ENCODE measurements at regions not wholly inside any gene's neighbourhood (a gene's known extent, or its start where the extent isn't known, plus 50 kb on each side); places are given as distances from the start of the nearest gene placed in this dataset.

- DNase-seq = no peak
Measured at GRCh38 chr15:94607176-94607654, 375.9 kb downstream of the MCTP2 start.

DNA sequence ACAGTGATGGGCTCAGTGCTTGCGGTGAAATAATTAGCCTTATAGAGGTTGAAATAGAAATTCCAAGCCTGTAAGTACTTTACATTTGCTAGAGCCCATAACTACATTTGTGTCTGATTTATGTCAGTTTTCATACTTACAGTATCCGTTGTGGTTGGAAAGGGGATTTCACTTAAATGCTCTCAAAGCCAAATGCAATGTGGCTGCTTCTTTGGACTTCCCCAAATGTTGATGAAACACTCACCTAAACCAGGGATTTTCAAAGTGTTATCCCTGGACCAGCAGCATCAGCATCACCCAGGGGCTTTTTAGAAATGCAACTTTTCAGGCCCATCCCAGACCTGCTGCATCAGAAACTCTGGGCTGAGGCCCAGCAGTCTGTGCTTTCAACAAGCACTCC lies 378.7 kb downstream of the MCTP2 start:
- no peak for DNase-seq

DNA sequence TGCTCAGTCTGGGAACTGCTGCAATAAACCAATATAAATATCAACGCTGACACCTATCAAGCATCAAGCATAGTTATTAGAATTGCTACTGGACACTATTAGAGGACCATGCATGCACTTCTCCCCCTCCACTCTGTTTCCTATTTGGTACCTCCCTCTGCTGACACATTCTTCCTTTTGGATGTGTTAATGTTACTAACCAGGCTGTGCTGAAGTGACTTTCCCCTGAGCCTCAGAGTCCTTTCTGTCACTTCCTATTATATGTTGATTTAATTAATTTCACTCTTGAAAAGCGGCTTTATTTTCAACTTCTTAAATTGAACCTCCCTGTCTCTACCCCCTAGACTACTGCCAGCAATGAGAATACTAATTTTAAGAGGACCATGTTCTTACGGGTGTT lies 379.1 kb downstream of the MCTP2 start:
- no peak for DNase-seq

GRCh38 chr15:94611656-94612055 lies 380.3 kb downstream of the MCTP2 start:
- no peak for DNase-seq

GRCh38 chr15:94615688-94616087 lies 384.3 kb downstream of the MCTP2 start:
- DNase-seq = no peak

GRCh38 chr15:94620632-94621031 lies 389.3 kb downstream of the MCTP2 start:
- no peak for DNase-seq

DNA sequence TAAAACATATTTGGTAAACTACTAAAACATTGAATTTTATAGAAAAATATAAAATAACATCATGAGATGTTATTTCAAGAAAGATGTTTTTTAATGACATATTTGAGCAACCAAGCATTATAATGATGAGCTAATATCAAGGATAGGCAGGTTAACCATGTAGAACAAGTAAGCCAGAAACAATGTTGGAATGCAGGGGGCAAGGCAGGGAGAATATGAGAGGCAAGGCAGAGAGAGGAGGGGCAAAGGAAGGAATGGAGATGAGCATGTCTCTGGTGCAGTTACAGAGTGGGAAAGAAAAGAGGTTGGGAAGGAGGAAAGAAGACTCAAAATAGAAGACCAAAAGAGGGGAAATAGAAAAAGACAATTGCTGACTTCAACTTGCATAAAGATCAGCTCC lies 390.4 kb downstream of the MCTP2 start:
- DNase-seq = no peak

GRCh38 chr15:94626949-94627348 lies 395.6 kb downstream of the MCTP2 start:
- no peak for DNase-seq

- DNase-seq = no peak
Measured at GRCh38 chr15:94631608-94632007, 400.2 kb downstream of the MCTP2 start.

- DNase-seq = no peak
Measured at GRCh38 chr15:94638183-94638582, 406.8 kb downstream of the MCTP2 start.

DNA sequence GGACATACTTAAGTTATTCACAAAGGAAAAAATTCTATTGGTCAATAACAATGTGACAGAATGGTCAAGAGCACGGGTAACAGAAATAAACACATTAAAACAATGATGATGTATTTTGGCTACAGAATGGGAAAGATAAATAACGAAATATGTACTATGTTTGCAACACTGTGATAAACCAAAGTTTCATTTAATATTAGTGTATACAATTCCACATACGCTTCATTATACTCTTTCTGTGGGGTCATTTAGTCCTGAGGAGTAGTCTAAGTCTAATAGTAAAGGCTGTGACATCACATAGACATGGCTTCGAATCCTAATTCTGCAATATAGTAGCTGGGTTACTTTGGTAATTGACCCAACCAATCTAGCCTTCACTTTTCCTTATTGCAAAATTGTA lies 408.3 kb downstream of the MCTP2 start:
- no peak for DNase-seq

DNA sequence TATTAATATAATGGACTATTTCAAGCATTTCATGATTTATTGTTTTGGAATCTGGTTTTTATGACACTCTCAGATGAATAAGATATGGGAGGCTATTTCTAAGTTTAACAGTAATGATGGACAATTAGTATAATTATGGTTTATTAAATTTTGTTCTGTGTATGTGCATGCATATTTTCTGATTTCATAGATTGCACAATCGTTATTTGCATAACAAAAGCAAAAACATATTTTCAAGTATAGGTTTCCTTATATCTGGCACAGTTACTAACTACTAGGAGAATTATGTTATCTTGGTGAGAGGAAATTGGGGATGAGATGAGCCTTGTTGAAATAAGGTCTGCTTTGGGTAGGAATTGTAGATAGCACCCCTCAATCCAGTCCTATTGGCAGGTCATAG lies 413.1 kb downstream of the MCTP2 start:
- DNase-seq = no peak

- DNase-seq = no peak
Measured at GRCh38 chr15:94653071-94653470, 421.7 kb downstream of the MCTP2 start.

DNA sequence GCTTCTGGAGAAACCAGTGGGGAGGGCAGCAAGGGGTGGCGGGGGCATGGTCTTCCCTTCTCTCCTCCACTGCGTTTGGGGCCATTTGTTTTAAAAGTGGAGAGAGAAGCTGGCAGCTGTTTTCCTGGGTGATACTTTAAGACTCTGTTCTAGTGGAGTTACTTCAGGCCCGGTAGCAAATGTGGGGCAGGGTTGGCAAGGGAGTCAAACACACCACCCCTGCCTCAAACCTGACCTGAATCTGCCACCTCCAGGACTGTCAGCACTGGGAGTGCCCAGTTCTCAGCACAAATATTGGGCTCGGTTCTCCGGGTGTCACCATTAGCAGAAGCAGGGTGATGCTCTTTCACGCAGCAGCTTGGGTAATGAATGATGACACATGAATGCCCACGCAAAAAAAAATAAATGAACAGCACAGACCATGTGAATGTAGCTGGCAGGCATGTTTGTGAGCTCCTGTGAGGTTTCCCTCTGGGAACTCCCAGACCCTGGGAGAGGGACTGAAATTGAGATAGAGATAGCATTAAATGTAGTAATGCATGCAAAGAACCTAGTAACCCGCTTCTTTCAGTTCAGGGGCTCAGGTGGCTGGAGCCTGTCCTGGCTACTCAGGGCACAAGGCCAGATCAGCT lies 424.0 kb downstream of the MCTP2 start:
- no peak for DNase-seq

DNA sequence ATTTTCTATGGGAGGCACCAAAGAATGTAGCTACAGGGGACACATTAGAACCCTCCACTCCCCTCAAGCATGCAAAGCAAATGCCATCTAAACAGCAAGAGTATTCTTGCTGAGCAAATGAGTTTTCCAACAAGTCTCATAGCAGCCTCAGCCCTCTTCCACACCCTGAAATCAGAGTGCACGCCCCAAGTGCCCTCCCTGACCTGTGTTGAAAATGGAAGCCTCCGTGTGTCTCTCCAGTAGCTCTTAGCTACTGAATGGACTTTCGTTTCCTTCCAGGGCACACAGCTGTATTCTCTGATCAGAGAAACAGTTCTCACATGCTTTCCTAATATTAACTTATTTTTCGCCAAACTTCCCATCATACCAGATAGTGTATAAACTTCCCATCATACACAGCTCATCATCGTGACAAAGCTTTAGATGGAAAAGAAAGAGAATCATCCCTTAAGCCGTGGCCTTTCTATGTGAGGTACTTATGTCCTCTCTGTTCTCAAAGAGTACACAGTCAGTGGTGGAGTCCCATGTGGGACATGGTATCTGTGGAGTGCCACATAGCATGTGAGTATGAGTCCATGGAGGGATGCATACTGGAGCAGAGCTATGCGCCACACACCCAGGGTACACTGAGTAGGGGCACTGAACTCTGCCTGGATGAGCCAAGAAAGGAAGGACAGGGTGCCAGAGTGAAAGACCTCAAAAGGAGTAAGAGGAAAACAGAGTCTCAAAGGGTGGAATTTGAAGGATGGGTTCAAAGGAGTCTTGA lies 434.5 kb downstream of the MCTP2 start:
- DNase-seq = no peak

DNA sequence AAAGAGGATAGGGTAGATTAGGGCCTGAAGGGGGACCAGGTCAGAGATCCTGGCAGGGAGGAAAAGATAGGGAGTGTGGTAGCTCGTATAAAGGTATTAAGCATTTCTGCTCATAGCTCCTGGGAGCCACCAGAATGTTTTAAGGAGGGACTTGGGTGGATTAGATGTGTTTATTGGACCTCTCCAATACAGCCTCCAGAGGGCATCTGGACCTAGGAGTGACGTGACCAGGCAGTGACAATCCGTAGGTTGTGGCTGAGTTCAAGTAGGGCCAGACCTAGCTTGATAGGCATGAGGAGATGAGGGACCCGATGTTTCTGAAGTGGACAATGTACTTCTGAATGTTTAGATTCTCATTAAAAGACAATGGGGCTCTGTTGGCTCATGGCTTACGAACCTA lies 435.2 kb downstream of the MCTP2 start:
- no peak for DNase-seq

- DNase-seq = no peak
Measured at GRCh38 chr15:94667109-94667508, 435.7 kb downstream of the MCTP2 start.

DNA sequence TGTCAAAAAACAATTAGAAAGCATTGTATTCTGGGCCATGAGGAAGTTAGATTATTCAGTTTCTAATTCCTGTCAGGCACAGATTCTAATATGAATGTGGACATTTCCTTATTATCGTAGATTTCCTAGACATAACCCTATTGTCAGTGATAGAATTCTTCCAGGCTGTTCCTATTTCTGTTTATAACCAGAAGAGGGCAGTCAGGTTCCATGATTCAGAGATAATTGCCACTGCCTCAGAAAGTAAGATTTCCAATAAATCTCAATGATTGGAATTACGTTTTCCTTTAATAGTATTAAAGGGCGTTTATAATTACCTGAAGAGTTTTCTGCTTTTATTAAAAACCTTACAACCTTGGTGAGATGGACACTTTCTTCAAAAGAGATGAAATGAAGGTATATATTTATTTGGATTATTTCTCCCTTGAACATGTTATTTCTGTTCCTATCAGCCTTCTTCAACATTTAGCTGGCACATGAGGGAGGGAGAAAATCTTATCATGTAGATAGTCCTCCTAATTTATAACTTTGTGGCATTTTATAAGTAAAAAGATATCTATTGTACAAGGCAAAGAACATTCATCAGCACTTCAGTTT lies 439.2 kb downstream of the MCTP2 start:
- peak; percentile 38 for DNase-seq

DNA sequence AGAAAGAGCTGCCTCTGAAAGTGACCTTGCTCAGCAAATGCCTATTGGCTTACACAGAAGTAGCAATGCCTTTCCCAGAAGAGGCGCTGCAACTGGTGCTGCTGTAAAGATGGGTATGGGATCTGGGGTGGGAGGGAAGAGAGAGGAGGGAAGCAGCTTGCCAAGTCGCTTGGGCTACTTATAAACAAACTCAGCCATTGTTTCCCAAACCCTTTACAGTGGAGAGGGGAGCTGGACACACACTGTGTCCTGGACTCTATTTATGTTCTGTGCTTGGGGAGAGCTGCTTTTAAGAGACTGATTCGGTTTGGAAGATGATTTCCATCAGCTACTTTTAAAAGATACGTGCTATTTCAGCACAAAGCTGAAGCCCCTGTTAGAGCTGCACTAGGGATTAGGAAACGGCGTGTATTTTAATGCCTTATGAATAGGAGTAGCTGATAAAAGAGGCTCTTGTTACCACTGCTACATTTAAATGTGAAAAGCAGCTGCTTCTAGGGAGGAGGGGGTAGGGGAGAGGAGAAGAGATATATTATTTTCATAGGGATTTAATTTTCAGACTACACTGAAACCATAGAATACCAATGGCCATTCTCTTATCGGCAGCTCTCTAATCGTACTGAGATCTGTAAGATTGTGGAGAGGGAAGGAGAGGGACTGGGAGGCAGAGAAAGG lies 440.6 kb downstream of the MCTP2 start:
- DNase-seq = no peak

DNA sequence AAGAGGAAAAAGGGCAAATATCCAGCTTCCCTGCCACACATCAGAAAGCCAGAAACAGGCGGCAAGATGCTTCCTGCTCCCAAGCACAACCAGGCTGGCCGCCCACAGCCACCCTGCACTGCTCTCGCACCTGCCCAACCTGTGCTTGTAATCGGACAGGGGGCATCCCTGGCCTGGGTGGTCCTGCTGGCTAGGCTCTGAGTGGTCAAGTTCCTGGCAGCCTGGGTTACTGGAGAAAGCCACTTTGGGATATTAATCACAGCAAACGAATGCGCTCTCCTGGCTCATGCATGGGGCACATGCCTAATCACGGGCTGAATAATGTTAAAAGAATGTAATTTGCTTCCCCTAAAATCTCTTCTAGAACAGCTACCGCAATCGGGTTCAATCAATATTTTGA lies 442.4 kb downstream of the MCTP2 start:
- DNase-seq = no peak

DNA sequence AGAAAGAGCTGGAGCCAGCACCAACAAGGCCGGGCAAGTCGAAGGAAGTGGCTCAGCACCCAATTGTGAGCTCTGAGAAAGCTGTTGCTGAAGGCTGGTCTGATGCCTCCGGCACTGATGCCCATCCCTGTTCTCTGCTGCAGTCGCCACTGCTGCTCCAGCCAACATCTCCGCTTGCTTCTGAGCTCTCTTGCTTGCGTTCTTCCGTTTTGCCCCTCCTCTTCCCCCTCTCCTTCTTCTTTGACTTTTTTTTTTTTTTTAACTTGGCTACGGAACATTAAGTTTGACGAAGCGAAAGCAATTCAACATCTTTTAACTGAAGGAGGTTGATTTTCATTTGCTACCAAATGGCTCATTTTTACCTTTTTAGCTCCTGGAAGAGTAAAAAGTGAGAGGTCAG lies 442.9 kb downstream of the MCTP2 start:
- DNase-seq = no peak

GRCh38 chr15:94677202-94677790 lies 445.9 kb downstream of the MCTP2 start:
- DNase-seq = peak; percentile 88

DNA sequence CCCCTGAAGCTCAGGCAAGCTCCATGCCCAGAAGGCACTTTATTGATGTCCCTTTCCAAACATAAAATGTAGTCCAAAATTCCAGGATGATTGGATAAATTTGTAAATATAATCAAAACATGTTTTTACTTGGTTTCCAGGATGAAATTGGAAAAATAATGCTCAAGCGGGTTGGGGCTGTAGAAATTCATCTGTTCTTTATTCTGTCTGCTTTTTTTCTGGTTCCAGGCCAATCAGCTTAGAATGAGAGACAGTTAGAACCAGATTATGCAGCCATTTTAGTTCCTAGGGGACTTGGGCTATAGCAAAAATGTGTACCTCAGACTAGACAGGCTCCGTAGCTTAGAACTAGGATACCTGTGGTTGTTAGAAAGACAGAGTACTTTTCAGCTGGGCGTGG lies 450.8 kb downstream of the MCTP2 start:
- no peak for DNase-seq
